Neural cell (in vitro differentiated cells): ENCODE measurements at regions not wholly inside any gene's neighbourhood (a gene's known extent, or its start where the extent isn't known, plus 50 kb on each side); places are given as distances from the start of the nearest gene placed in this dataset.

ENCODE experiments used
- H2AFZ ChIP-seq: fragments of 200-600, 300-800 bp; sonication (generic), shearing (Covaris generic); 2 replicates; pipeline ENCODE4 v1.6.0; 2014; ENCODE audit warnings: low read depth, mild to moderate bottlenecking, antibody characterized with exemption, low read length, moderate library complexity
- H3F3A ChIP-seq: fragments of 200-600 bp; shearing (Covaris generic); 2 replicates; pipeline ENCODE4 v1.6.1; 2016; ENCODE audit warnings: mild to moderate bottlenecking, moderate library complexity, mixed read lengths, antibody characterized with exemption, low read length; ENCODE audit not compliant: insufficient read depth, poor library complexity, severe bottlenecking
- H3K27ac ChIP-seq: fragments of 200-600, 300-800 bp; sonication (generic), shearing (Covaris generic); 2 replicates; pipeline ENCODE4 v1.5.1; 2014; ENCODE audit warnings: mild to moderate bottlenecking, low read length, moderate library complexity
- H3K27me3 ChIP-seq: fragments of 300-800, 200-600 bp; sonication (generic), shearing (Covaris generic); 2 replicates; pipeline ENCODE4 v1.6.0; 2014; ENCODE audit warnings: mild to moderate bottlenecking, low read depth, low read length, moderate library complexity; ENCODE audit not compliant: insufficient read depth
- H3K36me3 ChIP-seq: fragments of 300-800, 200-600 bp; sonication (generic), shearing (Covaris generic); 2 replicates; pipeline ENCODE4 v1.5.1; 2014; ENCODE audit warnings: mild to moderate bottlenecking, antibody characterized with exemption, low read length, moderate library complexity; ENCODE audit not compliant: insufficient read depth
- H3K4me2 ChIP-seq: fragments of 300-800, 200-600 bp; sonication (generic), shearing (Covaris generic); 2 replicates; pipeline ENCODE4 v1.6.0; 2014; ENCODE audit warnings: mild to moderate bottlenecking, low read length
- H3K4me3 ChIP-seq: fragments of 300-800, 200-600 bp; sonication (generic), shearing (Covaris generic); 2 replicates; pipeline ENCODE4 v1.5.1; 2014; ENCODE audit warnings: mild to moderate bottlenecking, low read length, moderate library complexity
- H3K79me2 ChIP-seq: fragments of 200-600 bp; shearing (Covaris generic); replicated peaks from 2 replicates; pipeline ENCODE4 v1.6.0; 2014; ENCODE audit warnings: mild to moderate bottlenecking, low read length, moderate library complexity; ENCODE audit not compliant: insufficient read depth
- H3K9ac ChIP-seq: fragments of 300-800, 200-600 bp; sonication (generic), shearing (Covaris generic); 2 replicates; pipeline ENCODE4 v1.6.1; 2016; ENCODE audit warnings: mild to moderate bottlenecking, low read length, mixed read lengths
- H3K9me2 ChIP-seq: fragments of 200-600 bp; shearing (Covaris generic); 2 replicates; pipeline ENCODE4 v1.6.1; 2016; ENCODE audit warnings: mild to moderate bottlenecking, low read length, mixed read lengths; ENCODE audit not compliant: insufficient read depth
- H3K9me3 ChIP-seq: fragments of 200-600, 300-800 bp; sonication (generic), shearing (Covaris generic); 2 replicates; pipeline ENCODE4 v1.6.1; 2016; ENCODE audit warnings: mild to moderate bottlenecking, mixed run types, low read length, moderate library complexity, mixed read lengths
- H4K20me1 ChIP-seq: fragments of 200-600 bp; shearing (Covaris generic); 2 replicates; pipeline ENCODE4 v1.6.1; 2016; ENCODE audit warnings: mild to moderate bottlenecking, mixed run types; ENCODE audit not compliant: insufficient read depth
- EP300 ChIP-seq: fragments of 450-650 bp; conservative IDR thresholded peaks from 2 replicates; pipeline ENCODE4 v1.6.1; 2014; ENCODE audit warnings: antibody characterized with exemption, mild to moderate bottlenecking, moderate library complexity; ENCODE audit not compliant: poor library complexity, severe bottlenecking
- EZH2 ChIP-seq: fragments of 200-600, 300-800 bp; shearing (Covaris generic), sonication (generic); IDR thresholded peaks from 2 replicates; pipeline ENCODE4 v1.6.1; 2014; ENCODE audit warnings: antibody characterized with exemption, low read length, borderline replicate concordance, mild to moderate bottlenecking; ENCODE audit not compliant: insufficient read depth, poor library complexity, severe bottlenecking
- MXI1 ChIP-seq: fragments of 450-650 bp; conservative IDR thresholded peaks from 2 replicates; pipeline ENCODE4 v1.6.1; 2014; ENCODE audit warnings: antibody characterized with exemption, mild to moderate bottlenecking; ENCODE audit not compliant: poor library complexity, severe bottlenecking
- POLR2AphosphoS5 ChIP-seq: IDR thresholded peaks from 2 replicates; pipeline ENCODE4 v1.6.1; 2012
- RAD21 ChIP-seq: fragments of 450-650 bp; conservative IDR thresholded peaks from 2 replicates; pipeline ENCODE4 v1.6.1; 2014; ENCODE audit warnings: antibody characterized with exemption, mild to moderate bottlenecking, moderate library complexity
- SMC3 ChIP-seq: fragments of 450-650 bp; conservative IDR thresholded peaks from 2 replicates; pipeline ENCODE4 v1.6.1; 2014; ENCODE audit warnings: antibody characterized with exemption, mild to moderate bottlenecking, moderate library complexity; ENCODE audit not compliant: poor library complexity
- TAF1 ChIP-seq: IDR thresholded peaks from 2 replicates; pipeline ENCODE4 v1.6.1; 2012; ENCODE audit warnings: low read depth
- TF ChIP-seq, protein P1 (sequence below): IDR thresholded peaks from 2 replicates; pipeline ENCODE4 v1.6.1; 2012; ENCODE audit warnings: borderline replicate concordance
- TF ChIP-seq, protein P2 (sequence below): fragments of 450-650 bp; IDR thresholded peaks from 2 replicates; pipeline ENCODE4 v1.5.1; 2014; ENCODE audit warnings: antibody characterized with exemption, mild to moderate bottlenecking, moderate library complexity; ENCODE audit not compliant: poor library complexity, severe bottlenecking

DNA sequence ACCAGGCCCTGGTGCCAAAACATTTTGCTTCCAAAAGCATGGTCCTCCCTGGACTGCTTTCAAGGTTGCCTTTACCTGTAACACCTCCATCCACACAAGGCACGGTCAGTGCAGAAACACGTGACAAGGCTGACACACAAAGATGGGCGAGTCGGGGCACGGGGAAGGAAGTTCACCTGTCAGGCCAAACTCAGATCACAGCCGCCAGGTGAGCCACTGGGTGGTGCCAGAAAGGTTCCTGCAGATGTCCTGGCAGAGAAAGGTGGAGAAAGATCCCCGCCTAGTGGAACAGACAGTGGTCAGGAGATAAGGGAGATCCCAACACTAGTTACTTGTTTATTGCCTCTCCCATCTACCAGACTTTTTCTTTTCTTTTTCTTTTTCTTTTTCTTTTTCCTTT lies 155.3 kb downstream of the AIPL1 start:
- no peak overlapping the region for H3K9ac ChIP-seq
- H2AFZ ChIP-seq = no peak overlapping the region
- no peaks in the 10 kb centered on the region for H3K36me3 ChIP-seq
- H3K27ac ChIP-seq = no peak overlapping the region
- no peak overlapping the region for H3K4me3 ChIP-seq
- H3F3A ChIP-seq = no peaks in the 10 kb centered on the region
- H3K9me3 ChIP-seq = no peaks in the 10 kb centered on the region
- no peaks in the 10 kb centered on the region for H3K79me2 ChIP-seq
- H3K4me2 ChIP-seq = no peak overlapping the region
- no peaks in the 10 kb centered on the region for H4K20me1 ChIP-seq
- TF ChIP-seq, protein P1, sequence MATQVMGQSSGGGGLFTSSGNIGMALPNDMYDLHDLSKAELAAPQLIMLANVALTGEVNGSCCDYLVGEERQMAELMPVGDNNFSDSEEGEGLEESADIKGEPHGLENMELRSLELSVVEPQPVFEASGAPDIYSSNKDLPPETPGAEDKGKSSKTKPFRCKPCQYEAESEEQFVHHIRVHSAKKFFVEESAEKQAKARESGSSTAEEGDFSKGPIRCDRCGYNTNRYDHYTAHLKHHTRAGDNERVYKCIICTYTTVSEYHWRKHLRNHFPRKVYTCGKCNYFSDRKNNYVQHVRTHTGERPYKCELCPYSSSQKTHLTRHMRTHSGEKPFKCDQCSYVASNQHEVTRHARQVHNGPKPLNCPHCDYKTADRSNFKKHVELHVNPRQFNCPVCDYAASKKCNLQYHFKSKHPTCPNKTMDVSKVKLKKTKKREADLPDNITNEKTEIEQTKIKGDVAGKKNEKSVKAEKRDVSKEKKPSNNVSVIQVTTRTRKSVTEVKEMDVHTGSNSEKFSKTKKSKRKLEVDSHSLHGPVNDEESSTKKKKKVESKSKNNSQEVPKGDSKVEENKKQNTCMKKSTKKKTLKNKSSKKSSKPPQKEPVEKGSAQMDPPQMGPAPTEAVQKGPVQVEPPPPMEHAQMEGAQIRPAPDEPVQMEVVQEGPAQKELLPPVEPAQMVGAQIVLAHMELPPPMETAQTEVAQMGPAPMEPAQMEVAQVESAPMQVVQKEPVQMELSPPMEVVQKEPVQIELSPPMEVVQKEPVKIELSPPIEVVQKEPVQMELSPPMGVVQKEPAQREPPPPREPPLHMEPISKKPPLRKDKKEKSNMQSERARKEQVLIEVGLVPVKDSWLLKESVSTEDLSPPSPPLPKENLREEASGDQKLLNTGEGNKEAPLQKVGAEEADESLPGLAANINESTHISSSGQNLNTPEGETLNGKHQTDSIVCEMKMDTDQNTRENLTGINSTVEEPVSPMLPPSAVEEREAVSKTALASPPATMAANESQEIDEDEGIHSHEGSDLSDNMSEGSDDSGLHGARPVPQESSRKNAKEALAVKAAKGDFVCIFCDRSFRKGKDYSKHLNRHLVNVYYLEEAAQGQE = no peak
- TF ChIP-seq, protein P2, sequence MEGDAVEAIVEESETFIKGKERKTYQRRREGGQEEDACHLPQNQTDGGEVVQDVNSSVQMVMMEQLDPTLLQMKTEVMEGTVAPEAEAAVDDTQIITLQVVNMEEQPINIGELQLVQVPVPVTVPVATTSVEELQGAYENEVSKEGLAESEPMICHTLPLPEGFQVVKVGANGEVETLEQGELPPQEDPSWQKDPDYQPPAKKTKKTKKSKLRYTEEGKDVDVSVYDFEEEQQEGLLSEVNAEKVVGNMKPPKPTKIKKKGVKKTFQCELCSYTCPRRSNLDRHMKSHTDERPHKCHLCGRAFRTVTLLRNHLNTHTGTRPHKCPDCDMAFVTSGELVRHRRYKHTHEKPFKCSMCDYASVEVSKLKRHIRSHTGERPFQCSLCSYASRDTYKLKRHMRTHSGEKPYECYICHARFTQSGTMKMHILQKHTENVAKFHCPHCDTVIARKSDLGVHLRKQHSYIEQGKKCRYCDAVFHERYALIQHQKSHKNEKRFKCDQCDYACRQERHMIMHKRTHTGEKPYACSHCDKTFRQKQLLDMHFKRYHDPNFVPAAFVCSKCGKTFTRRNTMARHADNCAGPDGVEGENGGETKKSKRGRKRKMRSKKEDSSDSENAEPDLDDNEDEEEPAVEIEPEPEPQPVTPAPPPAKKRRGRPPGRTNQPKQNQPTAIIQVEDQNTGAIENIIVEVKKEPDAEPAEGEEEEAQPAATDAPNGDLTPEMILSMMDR = peak; percentile 47
- peak; percentile 59 for TF ChIP-seq SMC3
- no peaks in the 10 kb centered on the region for H3K9me2 ChIP-seq
- no peaks in the 10 kb centered on the region for H3K27me3 ChIP-seq

DNA sequence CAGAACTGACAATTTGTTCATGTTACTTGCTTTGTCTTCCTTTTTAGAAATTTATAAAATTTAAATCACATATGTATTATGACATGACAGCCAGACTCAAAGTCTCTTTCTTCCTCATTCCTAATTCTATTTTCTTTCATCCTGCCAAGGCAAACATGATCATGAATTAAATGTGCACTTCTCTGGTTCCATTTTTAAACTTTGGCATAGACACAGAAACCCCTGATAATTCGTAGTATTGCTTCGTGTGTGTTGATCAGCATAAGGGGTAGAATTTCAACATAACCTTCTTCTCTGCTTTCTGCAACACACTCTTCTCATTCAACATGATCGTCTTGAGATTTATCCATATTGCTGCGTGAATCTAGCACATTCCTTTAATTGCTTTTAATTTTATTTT lies 156.5 kb downstream of the AIPL1 start:
- Histone ChIP-seq H3K4me3 (no peak overlapping the region), H3K27ac (no peak overlapping the region), H3F3A (no peaks in the 10 kb centered on the region), H4K20me1 (no peaks in the 10 kb centered on the region), H3K9ac (no peak overlapping the region), H3K4me2 (no peak overlapping the region), H2AFZ (no peak overlapping the region), H3K9me2 (no peaks in the 10 kb centered on the region), H3K9me3 (no peaks in the 10 kb centered on the region), H3K79me2 (no peaks in the 10 kb centered on the region), H3K36me3 (no peaks in the 10 kb centered on the region), H3K27me3 (no peaks in the 10 kb centered on the region)
- no peak for TF ChIP-seq SMC3
- TF ChIP-seq EZH2 = no peak
- no peak for TF ChIP-seq EP300
- TF ChIP-seq TAF1 = no peak
- TF ChIP-seq MXI1 = no peak
- TF ChIP-seq POLR2AphosphoS5 = no peak
- TF ChIP-seq, protein P1 = no peak
- no peak for TF ChIP-seq RAD21
- TF ChIP-seq, protein P2 = no peak
